GM21825 (cell line): ENCODE measurements at regions not wholly inside any gene's neighbourhood (a gene's known extent, or its start where the extent isn't known, plus 50 kb on each side); places are given as distances from the start of the nearest gene placed in this dataset.
A peak's percentile ranks its signal among the peaks of the same experiment; 100 is the strongest.

Source experiments
- ATAC-seq: cut with Tn5 transposase; IDR thresholded peaks from one replicate; pipeline ENCODE4 v1.9.1; 2021; ENCODE audit warnings: mild to moderate bottlenecking, moderate library complexity; ENCODE audit not compliant: unreplicated experiment

- ATAC-seq: peak; percentile 94
These were observed 588.5 kb downstream of the MTRR start for GRCh38 chr5:8457187-8458037.

- ATAC-seq: peak; percentile 24
These were observed 589.1 kb downstream of the MTRR start for GRCh38 chr5:8458038-8458383.

- no peak for ATAC-seq
These were observed 592.6 kb downstream of the MTRR start for GRCh38 chr5:8461543-8461942.

GRCh38 chr5:8462565-8462964, 593.6 kb downstream of the MTRR start:
- ATAC-seq: no peak

GRCh38 chr5:8470489-8470888, 601.5 kb downstream of the MTRR start:
- ATAC-seq: no peak

- ATAC-seq: no peak
These were observed 602.6 kb downstream of the MTRR start for GRCh38 chr5:8471581-8471980.

- no peak for ATAC-seq
These were observed 604.1 kb downstream of the MTRR start for GRCh38 chr5:8473016-8473415.

GRCh38 chr5:8473827-8474568, 605.0 kb downstream of the MTRR start:
- ATAC-seq: no peak

- ATAC-seq: no peak
These were observed 605.6 kb downstream of the MTRR start for GRCh38 chr5:8474569-8474930.

- no peak for ATAC-seq
These were observed 609.4 kb downstream of the MTRR start for GRCh38 chr5:8478326-8478725.

- ATAC-seq: no peak
These were observed 612.1 kb downstream of the MTRR start for GRCh38 chr5:8481007-8481406.

- no peak for ATAC-seq
These were observed 622.3 kb downstream of the MTRR start for GRCh38 chr5:8491254-8491653.

GRCh38 chr5:8493176-8493575, 624.2 kb downstream of the MTRR start:
- no peak for ATAC-seq

- ATAC-seq: no peak
These were observed 631.5 kb downstream of the MTRR start for GRCh38 chr5:8500426-8500825.

- ATAC-seq: no peak
These were observed 636.2 kb downstream of the MTRR start for GRCh38 chr5:8505196-8505595.

- no peak for ATAC-seq
These were observed 639.3 kb downstream of the MTRR start for GRCh38 chr5:8508231-8508630.

GRCh38 chr5:8516356-8516755, 647.4 kb downstream of the MTRR start:
- no peak for ATAC-seq

GRCh38 chr5:8517456-8517855, 648.5 kb downstream of the MTRR start:
- ATAC-seq: no peak

GRCh38 chr5:8520917-8521316, 652.0 kb downstream of the MTRR start:
- no peak for ATAC-seq

- no peak for ATAC-seq
These were observed 653.0 kb downstream of the MTRR start for GRCh38 chr5:8521991-8522390.

- no peak for ATAC-seq
These were observed 653.7 kb downstream of the MTRR start for GRCh38 chr5:8522646-8523045.

GRCh38 chr5:8523501-8523900, 654.6 kb downstream of the MTRR start:
- ATAC-seq: no peak
